SK-N-SH (cell line): ENCODE measurements at regions not wholly inside any gene's neighbourhood (a gene's known extent, or its start where the extent isn't known, plus 50 kb on each side); places are given as distances from the start of the nearest gene placed in this dataset.

Experiments
- CTCF ChIA-PET: fragments of 300-600, 350-600 bp; formaldehyde crosslinking; extraction: SDS; loops from one replicate; lab custom pipeline; 2021; lab: Yijun Ruan, JAX
- POLR2A ChIA-PET: fragments of 350-600 bp; sonication (Branson Sonifier 250); formaldehyde crosslinking; extraction: SDS; loops from one replicate; lab custom pipeline; 2020; ENCODE audit warnings: antibody characterized with exemption, inconsistent platforms; lab: Yijun Ruan, JAX
- DNase-seq: peaks from one replicate; pipeline ENCODE4 v3.0.0; 2012
- H2AFZ ChIP-seq: fragments of 200-600 bp; sonication (generic); 2 replicates; pipeline ENCODE4 v1.8.1; 2016; ENCODE audit warnings: antibody characterized with exemption, mild to moderate bottlenecking, low read depth
- H3F3A ChIP-seq: fragments of 200-600 bp; sonication (generic); replicated peaks from 2 replicates; pipeline ENCODE3; 2016; ENCODE audit warnings: antibody characterized with exemption, mild to moderate bottlenecking; ENCODE audit not compliant: insufficient read depth
- H3K27ac ChIP-seq, 2 experiments: fragments of 200-500 bp in 1 of 2; fragments of 200-600 bp in 1 of 2; sonication (Bioruptor generic) in 1 of 2; sonication (generic), shearing (Covaris generic) in 1 of 2; 2 replicates each; pipeline versions ENCODE4 v1.5.1 to v1.6.1; 2014 to 2016; ENCODE audit warnings: low read depth in 2 of 2, inconsistent platforms in 1 of 2, low read length in 1 of 2, mild to moderate bottlenecking in 1 of 2, mixed read lengths in 1 of 2
- H3K27me3 ChIP-seq: fragments of 200-600 bp; sonication (generic), shearing (Covaris generic); 2 replicates; pipeline ENCODE4 v1.6.1; 2016; ENCODE audit warnings: mixed run types; ENCODE audit not compliant: insufficient read depth
- H3K36me3 ChIP-seq, 2 experiments: fragments of 200-500 bp in 1 of 2; fragments of 200-600 bp in 1 of 2; sonication (Bioruptor generic) in 1 of 2; sonication (generic) in 1 of 2; replicated peaks in 1 of 2; 2 replicates each; pipeline versions ENCODE3 to v1.5.1; 2014 to 2016; ENCODE audit warnings: low read length in 1 of 2, mild to moderate bottlenecking in 1 of 2; ENCODE audit not compliant: insufficient read depth in 2 of 2, control insufficient read depth in 1 of 2
- H3K4me1 ChIP-seq, 2 experiments: fragments of 200-500 bp in 1 of 2; fragments of 200-600 bp in 1 of 2; sonication (Bioruptor generic) in 1 of 2; sonication (generic), shearing (Covaris generic) in 1 of 2; 2 replicates each; pipeline versions ENCODE4 v1.5.1 to v1.6.1; 2014 to 2016; ENCODE audit warnings: low read depth in 1 of 2, low read length in 1 of 2, mixed run types in 1 of 2; ENCODE audit not compliant: insufficient read depth in 2 of 2, control insufficient read depth in 1 of 2
- H3K4me2 ChIP-seq: fragments of 200-600 bp; sonication (generic), shearing (Covaris generic); 2 replicates; pipeline ENCODE4 v1.6.1; 2017; ENCODE audit warnings: mixed run types
- H3K4me3 ChIP-seq, 2 experiments: fragments of 200-500 bp in 1 of 2; fragments of 200-600 bp in 1 of 2; sonication (Bioruptor generic) in 1 of 2; sonication (generic), shearing (Covaris generic) in 1 of 2; 2 replicates each; pipeline versions ENCODE4 v1.5.1 to v1.8.1; 2014 to 2016; ENCODE audit warnings: low read depth in 2 of 2, inconsistent platforms in 1 of 2, low read length in 1 of 2, mild to moderate bottlenecking in 1 of 2, mixed read lengths in 1 of 2, moderate library complexity in 1 of 2
- H3K79me2 ChIP-seq: fragments of 200-600 bp; sonication (generic); 2 replicates; pipeline ENCODE4 v1.8.1; 2017; ENCODE audit warnings: mild to moderate bottlenecking; ENCODE audit not compliant: insufficient read depth
- H3K9ac ChIP-seq: fragments of 200-600 bp; sonication (generic); 2 replicates; pipeline ENCODE4 v1.6.1; 2017; ENCODE audit warnings: mixed run types
- H3K9me2 ChIP-seq: fragments of 200-600 bp; sonication (generic); 2 replicates; pipeline ENCODE4 v1.6.1; 2017; ENCODE audit warnings: mixed run types
- H3K9me3 ChIP-seq: fragments of 200-600 bp; sonication (generic); 2 replicates; pipeline ENCODE4 v1.6.1; 2017; ENCODE audit warnings: mixed run types, mild to moderate bottlenecking, moderate library complexity
- H4K20me1 ChIP-seq: fragments of 200-600 bp; sonication (generic); 2 replicates; pipeline ENCODE4 v1.6.1; 2017; ENCODE audit warnings: mild to moderate bottlenecking, mixed run types; ENCODE audit not compliant: insufficient read depth
- EZH2phosphoT487 ChIP-seq: fragments of 200-600 bp; sonication (generic); IDR thresholded peaks from 2 replicates; pipeline ENCODE4 v1.6.1; 2017; ENCODE audit warnings: low read depth, mixed run types, mild to moderate bottlenecking, antibody characterized with exemption, moderate library complexity, borderline replicate concordance
- FOSL2 ChIP-seq: IDR thresholded peaks from 2 replicates; pipeline ENCODE4 v1.4.0; 2012; ENCODE audit warnings: low read depth, mild to moderate bottlenecking, moderate library complexity, borderline replicate concordance
- GABPA ChIP-seq: IDR thresholded peaks from 2 replicates; pipeline ENCODE4 v1.4.0; 2012; ENCODE audit warnings: low read depth, mild to moderate bottlenecking
- IRF3 ChIP-seq: fragments of 150-350 bp; IDR thresholded peaks from 2 replicates; pipeline ENCODE4 v1.6.1; 2016; ENCODE audit warnings: mild to moderate bottlenecking, low read depth, low read length
- JUND ChIP-seq: IDR thresholded peaks from 2 replicates; pipeline ENCODE4 v1.4.0; 2012
- MAX ChIP-seq: IDR thresholded peaks from 2 replicates; pipeline ENCODE4 v1.4.0; 2012; ENCODE audit warnings: low read depth
- NFIC ChIP-seq: IDR thresholded peaks from 2 replicates; pipeline ENCODE4 v1.4.0; 2012; ENCODE audit warnings: borderline replicate concordance
- PBX3 ChIP-seq: IDR thresholded peaks from 2 replicates; pipeline ENCODE4; 2012
- POLR2AphosphoS5 ChIP-seq: IDR thresholded peaks from 2 replicates; pipeline ENCODE4 v1.6.1; 2012; ENCODE audit warnings: low read depth, low read length
- RAD21 ChIP-seq: IDR thresholded peaks from 2 replicates; pipeline ENCODE4 v1.6.1; 2012; ENCODE audit warnings: mild to moderate bottlenecking, low read length
- REST ChIP-seq: IDR thresholded peaks from 2 replicates; pipeline ENCODE4 v1.6.1; 2012; ENCODE audit warnings: mild to moderate bottlenecking, low read depth, low read length, moderate library complexity
- RFX5 ChIP-seq: IDR thresholded peaks from 2 replicates; pipeline ENCODE4 v1.6.1; 2012; ENCODE audit warnings: mild to moderate bottlenecking, improper control_type of control experiment, low read length
- SIN3A ChIP-seq: IDR thresholded peaks from 2 replicates; pipeline ENCODE4 v1.6.1; 2012; ENCODE audit warnings: low read depth, mild to moderate bottlenecking, low read length, moderate library complexity, borderline replicate concordance
- SMC3 ChIP-seq: IDR thresholded peaks from 2 replicates; pipeline ENCODE4 v1.6.1; 2012; ENCODE audit warnings: low read depth, low read length, improper control_type of control experiment
- TAF1 ChIP-seq: IDR thresholded peaks from 2 replicates; pipeline ENCODE4 v1.6.1; 2012; ENCODE audit warnings: low read depth, mild to moderate bottlenecking, low read length, moderate library complexity, borderline replicate concordance
- USF2 ChIP-seq: fragments of 150-350 bp; IDR thresholded peaks from 2 replicates; pipeline ENCODE4 v1.6.1; 2017; ENCODE audit warnings: antibody characterized with exemption, low read length, low read depth, borderline replicate concordance
- YY1 ChIP-seq: IDR thresholded peaks from 2 replicates; pipeline ENCODE4 v1.4.0; 2012; ENCODE audit warnings: low read depth, mild to moderate bottlenecking
- WGBS: methylation state at CpG from one replicate; pipeline ENCODE4 v1.1.6; 2017; ENCODE audit warnings: low lambda C conversion rate; 5-methylcytosine and 5-hydroxymethylcytosine counted together

- CTCF ChIA-PET = interaction anchor here (0.7 to 1.9 kb wide), 3 partner anchors 9 to 515 kb away, joined by 3 to 5 read pairs (median 3); no protein-coding TSS in a partner anchor
- H3K27ac ChIP-seq = no peak overlapping the region
- H3K36me3 ChIP-seq = no peaks in the 10 kb centered on the region
- no peak overlapping the region for H3K4me2 ChIP-seq
- TF ChIP-seq SIN3A (no peak), GABPA (no peak), USF2 (no peak), YY1 (no peak), EZH2phosphoT487 (no peak), MAX (no peak), REST (no peak), FOSL2 (no peak), NFIC (no peak), POLR2AphosphoS5 (no peak), RAD21 (no peak), PBX3 (no peak), RFX5 (no peak), SMC3 (no peak), TAF1 (no peak), IRF3 (no peak), JUND (no peak)
- TF ChIP-seq, all 33 proteins: peak for 0
- Histone ChIP-seq H3K4me3 (no peak overlapping the region), H4K20me1 (no peaks in the 10 kb centered on the region), H3F3A (no peaks in the 10 kb centered on the region), H3K27me3 (no peaks in the 10 kb centered on the region), H3K79me2 (no peaks in the 10 kb centered on the region), H2AFZ (no peak overlapping the region), H3K9ac (no peak overlapping the region), H3K4me1 (no peaks in the 10 kb centered on the region; a peak in 1 of 4 replicates), H3K9me2 (no peaks in the 10 kb centered on the region), H3K9me3 (no peaks in the 10 kb centered on the region)
- POLR2A ChIA-PET = no interaction called here
- WGBS = 17% methylated on average over 2 of the region's 2 CpGs
- DNase-seq = no peak
Observed at GRCh38 chr1:177429234-177429633, 258.5 kb downstream of the BRINP2 start.
